CD8-positive, alpha-beta memory T cell (primary cell): ENCODE measurements at regions not wholly inside any gene's neighbourhood (a gene's known extent, or its start where the extent isn't known, plus 50 kb on each side); places are given as distances from the start of the nearest gene placed in this dataset.

ENCODE experiments used
- CTCF ChIA-PET: fragments of 350-600 bp; sonication (Branson Sonifier 250); formaldehyde crosslinking; loops from one replicate; lab custom pipeline; 2021; ENCODE audit warnings: antibody characterized with exemption; lab: Charles Lee
- POLR2A ChIA-PET: fragments of 350-600 bp; sonication (Branson Sonifier 250); formaldehyde crosslinking; loops from one replicate; lab custom pipeline; 2021; ENCODE audit warnings: antibody characterized with exemption; lab: Charles Lee
- DNase-seq, 5 donors: peaks; one replicate each; pipeline versions ENCODE4 v3.0.0 to v3.0.0-alpha.2; 2020 to 2022; ENCODE audit warnings: mixed read lengths in 1 of 5
- H3K27ac ChIP-seq: one replicate; pipeline ENCODE4 v1.7.0; 2013; ENCODE audit warnings: low read depth, mild to moderate bottlenecking, low read length, moderate library complexity
- H3K27me3 ChIP-seq: 2 replicates; pipeline ENCODE4 v1.7.0; 2013; ENCODE audit warnings: low read length, mild to moderate bottlenecking; ENCODE audit not compliant: insufficient read depth, poor library complexity, severe bottlenecking
- H3K36me3 ChIP-seq: 2 replicates; pipeline ENCODE4 v1.7.0; 2013; ENCODE audit warnings: mild to moderate bottlenecking, low read length, moderate library complexity; ENCODE audit not compliant: insufficient read depth
- H3K4me1 ChIP-seq: 2 replicates; pipeline ENCODE4 v1.7.0; 2013; ENCODE audit warnings: mild to moderate bottlenecking, low read length, moderate library complexity; ENCODE audit not compliant: insufficient read depth
- H3K4me3 ChIP-seq: 2 replicates; pipeline ENCODE4 v1.7.0; 2013; ENCODE audit warnings: mild to moderate bottlenecking, low read length
- H3K9me3 ChIP-seq: 2 replicates; pipeline ENCODE4 v1.7.0; 2013; ENCODE audit warnings: mild to moderate bottlenecking, low read length
- H3K27ac Mint-ChIP-seq, 8 donors: one replicate each; pipeline ENCODE4 v1.8.0; 2020 to 2021; ENCODE audit warnings: mixed read lengths in 8 of 8, mild to moderate bottlenecking in 6 of 8, inconsistent platforms in 3 of 8, moderate library complexity in 3 of 8
- H3K27me3 Mint-ChIP-seq, 2 donors: one replicate each; pipeline ENCODE4 v1.8.0; 2020 to 2021; ENCODE audit warnings: mixed read lengths in 2 of 2, mild to moderate bottlenecking in 1 of 2, moderate library complexity in 1 of 2
- H3K36me3 Mint-ChIP-seq, 3 donors: one replicate each; pipeline ENCODE4 v1.8.0; 2020 to 2021; ENCODE audit warnings: mixed read lengths in 3 of 3, inconsistent platforms in 1 of 3, mild to moderate bottlenecking in 1 of 3
- H3K4me1 Mint-ChIP-seq, 3 donors: one replicate each; pipeline ENCODE4 v1.8.0; 2020 to 2021; ENCODE audit warnings: mixed read lengths in 3 of 3, inconsistent platforms in 1 of 3, mild to moderate bottlenecking in 1 of 3
- H3K4me3 Mint-ChIP-seq, 7 donors: one replicate each; pipeline ENCODE4 v1.8.0; 2020 to 2021; ENCODE audit warnings: mixed read lengths in 7 of 7, mild to moderate bottlenecking in 6 of 7, moderate library complexity in 4 of 7, inconsistent platforms in 2 of 7
- H3K9me3 Mint-ChIP-seq, 5 donors: one replicate each; pipeline ENCODE4 v1.8.0; 2020 to 2022; ENCODE audit warnings: mixed read lengths in 5 of 5, mild to moderate bottlenecking in 3 of 5, moderate library complexity in 2 of 5, inconsistent platforms in 1 of 5

DNA sequence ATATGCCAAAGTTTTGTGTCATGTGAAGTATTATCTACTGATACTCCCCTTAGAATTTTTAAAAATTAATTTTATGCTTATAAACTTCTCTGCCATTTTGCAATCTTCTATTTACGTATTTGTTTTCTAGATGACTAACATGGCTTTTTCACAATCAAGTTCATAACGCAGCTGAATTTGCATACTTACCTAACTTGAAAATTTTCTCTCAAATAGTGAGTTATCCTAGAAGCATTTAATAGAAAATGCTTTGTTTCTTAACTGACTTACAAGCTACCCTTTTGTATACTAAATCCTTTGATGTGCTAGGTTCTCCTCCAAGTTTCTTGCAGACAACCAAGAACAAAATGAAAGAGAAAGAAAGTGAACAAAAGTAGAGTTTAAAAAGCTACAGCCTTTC lies 683.5 kb downstream of the LIG4 start:
- Mint-ChIP-seq H3K36me3 (no peaks in the 10 kb centered on the region), H3K9me3 (peaks cover 4 to 9% (median 6%) of the 10 kb centered on the region in 5 donors), H3K4me1 (no peaks in the 10 kb centered on the region), H3K27me3 (no peaks in the 10 kb centered on the region), H3K4me3 (no peak overlapping the region), H3K27ac (no peak overlapping the region)
- H3K36me3 ChIP-seq: no peaks in the 10 kb centered on the region
- no peak for DNase-seq
- H3K9me3 ChIP-seq: no peaks in the 10 kb centered on the region
- H3K27ac ChIP-seq: no peak overlapping the region
- no peaks in the 10 kb centered on the region for H3K4me1 ChIP-seq
- H3K4me3 ChIP-seq: no peak overlapping the region
- POLR2A ChIA-PET: no interaction called here
- no peaks in the 10 kb centered on the region for H3K27me3 ChIP-seq
- CTCF ChIA-PET: no interaction called here

DNA sequence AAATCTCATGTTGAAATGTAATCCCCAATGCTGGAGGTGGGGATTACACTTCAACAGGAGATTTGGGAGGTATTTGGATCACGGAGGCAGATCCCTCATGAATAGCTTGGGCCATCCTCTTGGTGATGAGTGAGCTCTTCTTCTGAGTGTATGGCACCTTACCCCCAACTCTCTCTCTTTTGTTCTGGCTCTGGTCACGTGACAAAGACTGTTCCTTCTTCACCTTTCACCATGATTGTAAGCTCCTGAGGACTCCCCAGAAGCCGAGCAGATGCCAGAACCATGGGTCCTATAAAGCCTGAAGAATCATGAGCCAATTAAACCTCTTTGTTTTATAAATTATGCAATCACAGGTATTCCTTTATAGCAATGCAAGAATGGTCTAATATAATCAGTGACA lies 684.2 kb downstream of the LIG4 start:
- H3K27ac ChIP-seq: no peak overlapping the region
- no peak overlapping the region for H3K4me3 Mint-ChIP-seq
- no peaks in the 10 kb centered on the region for H3K36me3 Mint-ChIP-seq
- POLR2A ChIA-PET: no interaction called here
- no peak for DNase-seq
- H3K27me3 Mint-ChIP-seq: no peaks in the 10 kb centered on the region
- H3K4me3 ChIP-seq: no peak overlapping the region
- H3K27ac Mint-ChIP-seq: no peak overlapping the region
- H3K4me1 Mint-ChIP-seq: no peaks in the 10 kb centered on the region
- CTCF ChIA-PET: no interaction called here
- no peaks in the 10 kb centered on the region for H3K9me3 ChIP-seq
- H3K9me3 Mint-ChIP-seq: peaks cover 4 to 13% (median 8%) of the 10 kb centered on the region in 5 donors
- no peaks in the 10 kb centered on the region for H3K36me3 ChIP-seq
- no peaks in the 10 kb centered on the region for H3K27me3 ChIP-seq
- no peaks in the 10 kb centered on the region for H3K4me1 ChIP-seq

DNA sequence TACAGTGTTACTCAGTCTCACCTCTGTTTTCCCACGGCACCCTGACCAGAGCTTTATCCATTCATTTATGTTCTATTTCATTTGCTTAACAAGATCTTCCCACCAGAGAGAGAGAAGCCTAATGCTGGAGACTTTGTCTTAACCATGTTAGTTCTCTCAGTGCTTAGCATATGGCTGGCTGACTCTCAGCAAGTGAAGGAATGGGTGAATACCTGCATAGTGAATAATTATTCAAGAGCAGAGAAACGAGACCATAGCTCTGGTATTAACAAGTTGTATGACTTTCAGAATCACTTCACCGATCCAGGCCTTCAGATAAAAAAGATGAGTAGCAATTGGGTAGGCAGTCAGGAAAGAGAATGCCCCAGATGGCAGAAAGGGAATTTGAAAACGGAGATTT lies 686.3 kb downstream of the LIG4 start:
- Histone ChIP-seq H3K4me1 (no peaks in the 10 kb centered on the region), H3K4me3 (no peak overlapping the region), H3K9me3 (no peaks in the 10 kb centered on the region), H3K27ac (no peak overlapping the region), H3K27me3 (no peaks in the 10 kb centered on the region), H3K36me3 (no peaks in the 10 kb centered on the region)
- ChIA-PET POLR2A (no interaction called here), CTCF (no interaction called here)
- no peak overlapping the region for H3K27ac Mint-ChIP-seq
- no peaks in the 10 kb centered on the region for H3K36me3 Mint-ChIP-seq
- H3K4me3 Mint-ChIP-seq: no peak overlapping the region
- H3K4me1 Mint-ChIP-seq: no peaks in the 10 kb centered on the region
- no peaks in the 10 kb centered on the region for H3K27me3 Mint-ChIP-seq
- no peak for DNase-seq
- H3K9me3 Mint-ChIP-seq: peaks cover 3 to 19% (median 8%) of the 10 kb centered on the region in 5 donors

- Histone ChIP-seq H3K4me1 (no peaks in the 10 kb centered on the region), H3K27ac (no peak overlapping the region), H3K9me3 (no peaks in the 10 kb centered on the region), H3K36me3 (no peaks in the 10 kb centered on the region), H3K4me3 (no peak overlapping the region), H3K27me3 (no peaks in the 10 kb centered on the region)
- Mint-ChIP-seq H3K4me3 (no peak overlapping the region), H3K4me1 (no peaks in the 10 kb centered on the region), H3K9me3 (peaks cover 2 to 24% (median 9%) of the 10 kb centered on the region in 5 donors), H3K36me3 (no peaks in the 10 kb centered on the region), H3K27ac (no peak overlapping the region), H3K27me3 (no peaks in the 10 kb centered on the region)
- CTCF ChIA-PET: no interaction called here
- DNase-seq: no peak
- POLR2A ChIA-PET: no interaction called here
Observed at GRCh38 chr13:107518780-107519179, 696.6 kb downstream of the LIG4 start.

GRCh38 chr13:107518292-107518691 lies 697.0 kb downstream of the LIG4 start:
- ChIA-PET POLR2A (no interaction called here), CTCF (no interaction called here)
- Mint-ChIP-seq H3K27ac (no peak overlapping the region), H3K36me3 (no peaks in the 10 kb centered on the region), H3K4me1 (no peaks in the 10 kb centered on the region), H3K9me3 (peaks cover 2 to 24% (median 9%) of the 10 kb centered on the region in 5 donors), H3K4me3 (no peak overlapping the region), H3K27me3 (no peaks in the 10 kb centered on the region)
- no peaks in the 10 kb centered on the region for H3K9me3 ChIP-seq
- H3K4me3 ChIP-seq: no peak overlapping the region
- no peaks in the 10 kb centered on the region for H3K27me3 ChIP-seq
- no peaks in the 10 kb centered on the region for H3K36me3 ChIP-seq
- DNase-seq: no peak
- no peak overlapping the region for H3K27ac ChIP-seq
- no peaks in the 10 kb centered on the region for H3K4me1 ChIP-seq

- Histone ChIP-seq H3K27ac (no peak overlapping the region), H3K9me3 (no peaks in the 10 kb centered on the region), H3K27me3 (no peaks in the 10 kb centered on the region), H3K36me3 (no peaks in the 10 kb centered on the region), H3K4me3 (no peak overlapping the region), H3K4me1 (no peaks in the 10 kb centered on the region)
- H3K27me3 Mint-ChIP-seq: no peaks in the 10 kb centered on the region
- ChIA-PET CTCF (no interaction called here), POLR2A (no interaction called here)
- no peak for DNase-seq
- H3K27ac Mint-ChIP-seq: no peak overlapping the region
- no peaks in the 10 kb centered on the region for H3K4me1 Mint-ChIP-seq
- H3K36me3 Mint-ChIP-seq: no peaks in the 10 kb centered on the region
- H3K9me3 Mint-ChIP-seq: peaks cover 5 to 20% (median 10%) of the 10 kb centered on the region in 5 donors
- no peak overlapping the region for H3K4me3 Mint-ChIP-seq
Observed at GRCh38 chr13:107516517-107516916, 698.8 kb downstream of the LIG4 start.

DNA sequence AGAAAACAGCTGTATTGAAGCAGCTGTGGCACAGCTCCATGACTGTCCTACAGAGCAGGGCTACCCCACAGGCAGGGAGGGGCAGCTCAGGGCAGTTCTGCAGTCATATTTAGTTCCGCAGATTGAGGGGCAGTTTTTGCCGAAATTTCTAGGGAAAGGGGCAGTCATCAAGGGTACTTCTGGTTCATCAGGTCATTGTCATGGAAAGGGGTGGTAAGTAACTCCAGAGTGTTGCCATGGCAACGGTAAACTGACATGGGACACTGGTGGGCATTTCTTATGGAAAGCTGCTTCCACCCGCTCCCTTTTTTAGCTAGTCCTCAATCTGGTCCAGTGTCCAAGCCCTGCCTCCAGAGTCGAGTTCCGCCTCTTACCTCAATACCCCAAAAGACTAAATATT lies 702.8 kb downstream of the LIG4 start:
- Histone ChIP-seq H3K4me3 (no peak overlapping the region), H3K4me1 (no peaks in the 10 kb centered on the region), H3K27me3 (no peaks in the 10 kb centered on the region), H3K27ac (no peak overlapping the region), H3K36me3 (no peaks in the 10 kb centered on the region), H3K9me3 (no peaks in the 10 kb centered on the region)
- no peak overlapping the region for H3K27ac Mint-ChIP-seq
- POLR2A ChIA-PET: no interaction called here
- H3K27me3 Mint-ChIP-seq: no peaks in the 10 kb centered on the region
- H3K9me3 Mint-ChIP-seq: peaks cover 4 to 19% (median 14%) of the 10 kb centered on the region in 5 donors
- H3K36me3 Mint-ChIP-seq: no peaks in the 10 kb centered on the region
- no peak for DNase-seq
- CTCF ChIA-PET: no interaction called here
- H3K4me1 Mint-ChIP-seq: no peaks in the 10 kb centered on the region
- H3K4me3 Mint-ChIP-seq: no peak overlapping the region

- Histone ChIP-seq H3K36me3 (no peaks in the 10 kb centered on the region), H3K27me3 (no peaks in the 10 kb centered on the region), H3K4me3 (no peak overlapping the region), H3K4me1 (no peaks in the 10 kb centered on the region), H3K9me3 (no peaks in the 10 kb centered on the region), H3K27ac (no peak overlapping the region)
- Mint-ChIP-seq H3K4me1 (no peaks in the 10 kb centered on the region), H3K9me3 (peaks cover 0 to 14% (median 8%) of the 10 kb centered on the region in 5 donors), H3K4me3 (no peak overlapping the region), H3K27me3 (no peaks in the 10 kb centered on the region), H3K27ac (no peak overlapping the region), H3K36me3 (no peaks in the 10 kb centered on the region)
- POLR2A ChIA-PET: no interaction called here
- DNase-seq: no peak
- CTCF ChIA-PET: no interaction called here
Observed at GRCh38 chr13:107497661-107498060, 717.7 kb downstream of the LIG4 start.

DNA sequence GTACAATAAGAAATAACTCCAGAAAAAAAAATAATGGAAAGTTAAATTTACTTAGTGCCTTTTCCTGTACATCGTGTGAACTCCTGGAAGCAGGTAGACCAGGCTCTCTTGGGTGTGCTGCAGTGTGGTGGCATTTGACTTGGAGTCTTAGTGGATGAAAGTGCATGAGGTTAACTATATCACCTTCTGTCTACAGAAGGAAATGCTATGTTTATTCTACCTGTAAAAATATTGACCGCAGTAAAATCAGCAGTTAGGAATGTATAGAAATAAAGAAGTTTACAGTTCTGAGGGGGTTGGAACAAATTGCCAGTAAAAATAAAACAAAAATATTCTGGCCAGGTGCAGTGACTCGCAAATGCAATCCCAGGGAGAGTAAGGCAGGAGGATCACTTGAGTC lies 722.1 kb downstream of the LIG4 start:
- peaks cover 1 to 17% (median 16%) of the 10 kb centered on the region in 5 donors for H3K9me3 Mint-ChIP-seq
- no peak overlapping the region for H3K27ac Mint-ChIP-seq
- H3K27ac ChIP-seq: no peak overlapping the region
- H3K27me3 ChIP-seq: no peaks in the 10 kb centered on the region
- H3K36me3 ChIP-seq: no peaks in the 10 kb centered on the region
- no peaks in the 10 kb centered on the region for H3K36me3 Mint-ChIP-seq
- no peak overlapping the region for H3K4me3 ChIP-seq
- CTCF ChIA-PET: no interaction called here
- POLR2A ChIA-PET: no interaction called here
- no peak for DNase-seq
- no peaks in the 10 kb centered on the region for H3K4me1 Mint-ChIP-seq
- peaks cover 0 to 2% of the 10 kb centered on the region in 2 donors for H3K27me3 Mint-ChIP-seq
- no peaks in the 10 kb centered on the region for H3K4me1 ChIP-seq
- H3K4me3 Mint-ChIP-seq: no peak overlapping the region
- H3K9me3 ChIP-seq: no peaks in the 10 kb centered on the region
